Thymus (tissue), 11 donors: ENCODE measurements at regions not wholly inside any gene's neighbourhood (a gene's known extent, or its start where the extent isn't known, plus 50 kb on each side); places are given as distances from the start of the nearest gene placed in this dataset.

Source experiments
- DNase-seq, 9 donors: peaks; one replicate each; pipeline ENCODE4 v3.0.0-alpha.2; 2013; ENCODE audit warnings: low spot score in 9 of 9, low read depth in 6 of 9, missing footprints in 1 of 9
- H3K27ac ChIP-seq, 2 donors: one replicate each; pipeline ENCODE4 v1.5.1; 2013; ENCODE audit warnings: control low read depth in 1 of 2, low read depth in 1 of 2, low read length in 1 of 2, mild to moderate bottlenecking in 1 of 2, moderate library complexity in 1 of 2
- H3K27me3 ChIP-seq, 2 donors: one replicate each; pipeline ENCODE4 v1.5.1; 2013; ENCODE audit warnings: low read length in 1 of 2; ENCODE audit not compliant: control insufficient read depth in 2 of 2, insufficient read depth in 1 of 2
- H3K36me3 ChIP-seq, 2 donors: one replicate each; pipeline ENCODE4 v1.5.1; 2013; ENCODE audit warnings: low read length in 1 of 2, mild to moderate bottlenecking in 1 of 2, moderate library complexity in 1 of 2; ENCODE audit not compliant: control insufficient read depth in 2 of 2, insufficient read depth in 2 of 2
- H3K4me1 ChIP-seq, 2 donors: one replicate each; pipeline ENCODE4 v1.5.1; 2013; ENCODE audit warnings: low read length in 2 of 2; ENCODE audit not compliant: control insufficient read depth in 2 of 2, insufficient read depth in 2 of 2
- H3K4me3 ChIP-seq, 2 donors: one replicate each; pipeline ENCODE4 v1.5.1; 2013; ENCODE audit warnings: low read length in 2 of 2, control low read depth in 1 of 2, mild to moderate bottlenecking in 1 of 2
- H3K9me3 ChIP-seq, 2 donors: one replicate each; pipeline ENCODE4 v1.5.1; 2013; ENCODE audit warnings: low read length in 1 of 2, mild to moderate bottlenecking in 1 of 2; ENCODE audit not compliant: control insufficient read depth in 2 of 2, insufficient read depth in 1 of 2
- WGBS: extraction: QIAGEN DNeasy Blood & Tissue Kit; methylation state at CpG from one replicate; pipeline ENCODE4 v1.1.7; 2013; 5-methylcytosine and 5-hydroxymethylcytosine counted together
- donor health status: healthy.

DNA sequence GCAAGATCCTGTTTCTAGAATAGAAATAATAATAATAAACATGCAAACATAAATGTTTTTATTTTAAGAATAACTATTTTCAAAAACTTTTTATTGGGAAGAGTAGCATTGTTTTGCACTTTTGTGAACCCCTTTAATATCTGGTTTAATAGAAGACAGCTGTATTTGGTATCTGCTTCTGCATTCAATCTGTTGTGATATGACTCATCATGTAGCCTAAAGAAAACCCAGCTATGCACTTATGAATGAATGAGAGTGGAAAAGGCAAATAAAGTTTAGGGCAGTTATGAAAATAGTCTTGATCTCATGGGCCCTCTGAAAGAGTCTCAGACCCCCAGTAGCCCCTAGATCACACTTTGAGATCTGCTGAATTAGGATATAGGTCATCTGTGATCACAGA is 100.4 kb upstream of the PPP2R3A start:
- no peak overlapping the region for H3K4me3 ChIP-seq
- no peaks in the 10 kb centered on the region for H3K4me1 ChIP-seq
- no peak for DNase-seq
- H3K9me3 ChIP-seq: no peaks in the 10 kb centered on the region
- no peaks in the 10 kb centered on the region for H3K36me3 ChIP-seq
- no peaks in the 10 kb centered on the region for H3K27me3 ChIP-seq
- no peak overlapping the region for H3K27ac ChIP-seq

DNA sequence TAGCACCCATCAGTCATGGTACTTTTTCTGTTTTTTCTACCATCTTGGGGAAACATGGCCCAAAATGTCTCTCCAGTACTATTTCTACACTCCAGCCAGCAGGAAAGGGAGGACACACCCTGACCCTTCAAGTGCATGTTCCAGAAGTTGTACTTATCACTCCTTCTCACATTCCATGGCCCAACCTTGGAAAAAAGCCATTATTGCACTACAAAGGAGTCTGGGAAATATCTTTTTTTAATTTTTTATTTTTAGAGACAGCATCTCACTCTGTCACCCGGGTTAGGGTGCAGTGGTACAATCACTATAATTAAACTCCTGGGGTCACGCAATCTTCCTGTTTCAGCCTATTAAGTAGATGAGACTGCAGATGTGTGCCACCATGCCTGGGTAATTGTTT is 100.0 kb upstream of the PPP2R3A start:
- Histone ChIP-seq H3K27ac (no peak overlapping the region), H3K4me1 (no peaks in the 10 kb centered on the region), H3K36me3 (no peaks in the 10 kb centered on the region), H3K27me3 (no peaks in the 10 kb centered on the region), H3K4me3 (no peak overlapping the region), H3K9me3 (no peaks in the 10 kb centered on the region)
- 90% methylated on average over 2 of the region's 2 CpGs for WGBS
- DNase-seq: no peak

DNA sequence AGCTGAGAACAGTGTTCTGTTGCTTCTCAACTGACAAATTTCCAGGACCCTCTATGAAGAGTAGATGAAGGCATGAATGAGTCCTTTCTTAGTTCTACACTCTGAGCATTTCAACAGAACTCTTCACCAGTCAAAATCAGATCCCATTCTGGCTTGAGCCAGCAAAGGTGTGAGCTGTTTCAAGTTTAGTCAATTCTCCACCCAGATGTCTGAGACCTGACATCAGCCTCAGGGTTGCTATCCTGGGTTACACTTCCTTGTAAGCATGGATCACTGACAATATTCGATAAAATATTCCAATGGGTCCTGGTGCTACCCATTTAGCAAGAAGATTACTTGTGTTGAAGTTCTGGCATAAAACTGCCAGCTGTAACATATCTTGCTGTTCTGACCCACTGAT is 97.6 kb upstream of the PPP2R3A start:
- H3K27ac ChIP-seq: no peak overlapping the region
- H3K4me3 ChIP-seq: no peak overlapping the region
- H3K27me3 ChIP-seq: no peaks in the 10 kb centered on the region
- no peaks in the 10 kb centered on the region for H3K9me3 ChIP-seq
- DNase-seq: no peak
- WGBS: 92% methylated on average over 1 of the region's 1 CpG
- no peaks in the 10 kb centered on the region for H3K36me3 ChIP-seq
- H3K4me1 ChIP-seq: no peaks in the 10 kb centered on the region

DNA sequence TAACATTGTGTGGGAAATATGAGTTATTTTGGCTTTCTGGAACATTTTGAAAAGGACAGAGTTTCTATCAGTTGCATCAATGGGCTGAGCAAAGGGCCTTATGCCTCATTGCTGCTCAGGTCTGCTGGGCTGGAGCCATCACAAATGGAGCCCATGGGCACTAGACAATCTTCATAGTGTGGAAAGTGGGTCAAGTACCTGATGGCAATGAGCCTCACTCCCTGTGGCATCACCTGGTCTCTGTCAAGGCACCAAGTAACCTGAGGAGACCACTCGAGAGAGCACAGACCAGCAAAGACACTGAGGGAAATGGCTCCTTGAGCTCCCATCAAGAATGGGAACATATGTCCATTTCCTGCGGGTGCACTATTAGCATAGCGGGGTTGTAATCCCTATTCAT is 96.7 kb upstream of the PPP2R3A start:
- H3K27ac ChIP-seq: no peak overlapping the region
- 93% methylated on average over 3 of the region's 3 CpGs for WGBS
- DNase-seq: no peak
- no peak overlapping the region for H3K4me3 ChIP-seq
- no peaks in the 10 kb centered on the region for H3K36me3 ChIP-seq
- H3K27me3 ChIP-seq: no peaks in the 10 kb centered on the region
- H3K9me3 ChIP-seq: no peaks in the 10 kb centered on the region
- H3K4me1 ChIP-seq: no peaks in the 10 kb centered on the region

DNA sequence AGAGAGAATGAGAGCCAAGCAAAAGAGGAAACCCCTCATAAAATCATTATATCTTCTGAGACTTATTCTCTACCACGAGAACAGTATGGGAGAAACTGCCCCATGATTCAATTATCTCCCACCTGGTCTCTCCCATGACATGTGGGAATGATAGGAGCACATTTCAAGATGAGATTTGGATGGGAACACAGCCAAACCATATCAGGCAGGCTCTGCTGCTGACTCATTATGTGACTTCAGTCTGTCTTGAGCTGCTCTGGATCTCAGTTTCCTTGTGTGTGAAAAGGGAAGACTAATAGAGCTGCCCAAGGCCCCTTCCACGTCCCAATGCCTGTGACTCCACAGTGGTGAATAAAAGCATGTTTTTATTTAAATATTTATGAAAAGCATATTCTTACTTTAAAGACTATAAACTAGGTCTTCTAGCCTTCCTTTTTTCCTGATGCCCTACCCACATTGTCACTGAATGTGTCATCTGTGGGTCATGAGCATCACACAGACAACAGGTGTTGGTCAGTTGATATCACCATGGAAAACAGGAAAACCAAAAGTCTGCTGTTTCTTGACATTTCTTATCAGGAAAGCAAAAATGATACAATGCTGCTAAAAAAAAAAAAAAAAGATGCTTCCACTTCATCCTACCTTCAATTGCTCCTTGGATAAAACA is 96.0 kb upstream of the PPP2R3A start:
- DNase-seq: no peak
- Histone ChIP-seq H3K36me3 (no peaks in the 10 kb centered on the region), H3K9me3 (no peaks in the 10 kb centered on the region), H3K27ac (no peak overlapping the region), H3K4me3 (no peak overlapping the region), H3K4me1 (no peaks in the 10 kb centered on the region), H3K27me3 (no peaks in the 10 kb centered on the region)
- WGBS: 86% methylated on average over 2 of the region's 2 CpGs

DNA sequence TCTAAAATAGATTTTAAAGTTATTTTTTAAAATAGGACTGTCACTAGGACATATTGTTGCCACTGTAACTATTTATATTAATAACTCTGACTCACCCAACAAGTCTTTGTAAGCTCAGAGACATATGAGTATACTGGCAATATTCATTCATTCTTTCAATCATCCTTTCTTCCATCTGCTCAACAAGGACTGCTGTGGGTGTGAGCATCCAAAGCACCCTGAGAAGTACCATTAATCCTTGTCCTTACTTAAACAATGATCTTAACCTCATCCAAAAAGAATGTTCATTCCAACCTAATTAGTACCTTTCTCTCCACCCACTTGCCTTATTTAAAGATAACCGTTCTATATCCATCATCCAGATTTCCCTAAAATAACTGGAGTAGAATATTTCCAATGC is 94.2 kb upstream of the PPP2R3A start:
- no peaks in the 10 kb centered on the region for H3K27me3 ChIP-seq
- DNase-seq: no peak
- WGBS: 97% methylated on average over 1 of the region's 1 CpG
- no peaks in the 10 kb centered on the region for H3K9me3 ChIP-seq
- H3K36me3 ChIP-seq: no peaks in the 10 kb centered on the region
- no peaks in the 10 kb centered on the region for H3K4me1 ChIP-seq
- no peak overlapping the region for H3K4me3 ChIP-seq
- H3K27ac ChIP-seq: no peak overlapping the region

DNA sequence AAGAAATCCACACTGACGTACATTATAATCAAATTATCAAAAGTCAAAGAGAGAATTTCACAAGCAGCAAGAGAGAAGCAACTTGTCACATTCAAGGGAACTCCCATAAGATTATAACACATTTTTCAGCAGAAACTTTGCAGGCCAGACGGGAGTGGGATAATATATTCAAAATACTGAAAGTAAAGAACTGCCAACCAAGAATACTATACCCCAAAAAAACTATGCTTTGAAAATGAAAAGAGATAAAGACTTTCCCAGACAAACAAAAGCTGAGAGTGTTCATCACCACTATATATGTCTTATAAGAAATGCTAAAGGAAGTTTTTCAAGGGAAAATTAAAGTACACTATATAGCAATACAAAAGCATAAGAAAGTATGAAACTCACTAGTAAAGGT is 91.5 kb upstream of the PPP2R3A start:
- WGBS: 95% methylated on average over 2 of the region's 2 CpGs
- Histone ChIP-seq H3K27ac (no peak overlapping the region), H3K4me1 (no peaks in the 10 kb centered on the region), H3K4me3 (no peak overlapping the region), H3K27me3 (no peaks in the 10 kb centered on the region), H3K36me3 (no peaks in the 10 kb centered on the region), H3K9me3 (no peaks in the 10 kb centered on the region)
- DNase-seq: no peak

DNA sequence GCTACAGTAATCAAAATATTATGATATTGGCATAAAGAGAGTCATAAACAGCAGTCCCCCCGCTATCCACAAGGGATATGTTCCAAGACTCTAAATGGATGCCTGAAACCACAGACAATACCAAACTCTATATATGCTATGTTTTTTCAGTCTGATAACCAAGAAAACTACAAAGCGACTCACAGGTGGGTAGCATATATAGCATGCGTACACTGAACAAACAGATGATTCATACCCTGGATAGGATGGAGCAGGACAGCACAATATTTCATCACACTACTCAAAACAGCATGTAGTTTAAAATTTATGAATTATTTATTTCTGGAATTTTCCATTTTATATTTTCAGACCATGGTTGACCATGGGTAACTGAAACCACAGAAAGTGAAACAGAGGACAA is 87.0 kb upstream of the PPP2R3A start:
- no peaks in the 10 kb centered on the region for H3K9me3 ChIP-seq
- H3K27me3 ChIP-seq: no peaks in the 10 kb centered on the region
- WGBS: 98% methylated on average over 3 of the region's 3 CpGs
- no peaks in the 10 kb centered on the region for H3K36me3 ChIP-seq
- no peaks in the 10 kb centered on the region for H3K4me1 ChIP-seq
- DNase-seq: no peak
- no peak overlapping the region for H3K27ac ChIP-seq
- H3K4me3 ChIP-seq: no peak overlapping the region

DNA sequence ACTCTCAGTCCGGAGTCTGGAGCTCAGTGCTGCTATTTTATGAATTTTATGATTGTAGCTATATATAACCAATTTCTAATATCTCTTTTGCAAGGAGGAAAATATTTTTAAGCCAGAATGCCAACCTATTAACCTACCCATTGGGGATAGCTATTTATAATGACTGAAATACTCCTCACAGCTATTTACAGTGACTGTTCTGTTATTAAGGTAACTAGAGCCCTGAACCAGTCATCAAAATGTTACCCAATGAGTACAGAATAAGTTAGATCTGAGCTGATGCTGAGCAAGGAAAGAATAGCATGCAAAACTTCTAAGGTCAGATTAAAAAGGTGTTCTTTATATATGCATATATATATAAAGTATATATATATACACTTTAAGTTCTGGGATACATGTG is 79.6 kb upstream of the PPP2R3A start:
- Histone ChIP-seq H3K4me3 (no peak overlapping the region), H3K9me3 (no peaks in the 10 kb centered on the region), H3K27ac (no peak overlapping the region), H3K36me3 (no peaks in the 10 kb centered on the region), H3K4me1 (no peaks in the 10 kb centered on the region), H3K27me3 (no peaks in the 10 kb centered on the region)
- WGBS: 100% methylated on average over 1 of the region's 1 CpG
- no peak for DNase-seq

DNA sequence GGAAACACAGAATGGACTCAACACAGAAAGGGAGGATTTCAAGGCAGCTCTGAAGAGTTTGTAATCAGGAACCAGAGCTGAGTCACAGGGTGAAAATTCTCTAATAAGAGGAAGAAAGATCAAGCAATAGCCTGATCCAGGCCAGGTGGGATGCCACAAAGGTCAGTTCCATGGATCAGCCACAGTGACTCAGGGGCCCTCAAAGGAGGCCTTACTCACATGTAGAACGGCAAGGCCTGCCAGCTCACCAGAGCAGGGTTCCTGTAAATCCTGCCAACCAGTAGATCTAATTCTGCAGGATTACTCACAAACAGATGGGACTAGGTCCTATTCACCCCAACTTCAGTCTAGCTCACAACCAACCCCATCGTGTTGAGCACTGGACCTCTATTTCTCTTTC is 78.3 kb upstream of the PPP2R3A start:
- Histone ChIP-seq H3K36me3 (no peaks in the 10 kb centered on the region), H3K4me3 (no peak overlapping the region), H3K9me3 (no peaks in the 10 kb centered on the region), H3K27me3 (no peaks in the 10 kb centered on the region), H3K27ac (no peak overlapping the region), H3K4me1 (no peaks in the 10 kb centered on the region)
- DNase-seq: no peak
- 97% methylated on average over 2 of the region's 2 CpGs for WGBS
